ENCODE measurements at regions not wholly inside any gene's neighbourhood (a gene's known extent, or its start where the extent isn't known, plus 50 kb on each side); places are given as distances from the start of the nearest gene placed in this dataset.

DNA sequence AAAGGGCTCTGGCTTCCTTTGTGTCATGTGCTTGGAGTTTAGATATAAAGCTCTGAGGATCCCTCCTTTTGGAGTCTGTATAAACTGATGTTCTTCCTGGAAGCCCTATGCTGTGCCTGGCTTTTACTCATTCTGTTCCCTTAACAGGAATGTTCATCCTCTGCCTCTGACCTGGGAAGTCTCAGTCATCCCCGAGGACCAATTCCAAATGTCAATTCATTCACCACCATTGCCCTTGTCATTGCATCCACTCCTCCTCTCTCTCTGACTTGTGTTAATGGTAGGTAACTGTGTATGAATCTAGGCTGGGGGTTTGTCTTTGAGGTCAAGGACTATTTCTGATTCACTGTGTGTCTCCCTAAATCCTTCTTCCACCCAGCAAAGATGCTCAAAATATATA is 204.2 kb upstream of the CAMK1G start:
- intact Hi-C loops (cut with DNase I), result no loop called here
- Histone ChIP-seq H3K27ac (no peak overlapping the region), H3K4me3 (no peak overlapping the region), H3K4me1 (ENCODE audit: insufficient read depth) (no peaks in the 10 kb centered on the region), H3K27me3 (no peaks in the 10 kb centered on the region), H3K9me3 (no peaks in the 10 kb centered on the region), H3K36me3 (no peaks in the 10 kb centered on the region)
- DNase-seq, result no peak
- TF ChIP-seq EP300 (IDR thresholded peaks at IDR 0.05) (no peak), POLR2A (IDR thresholded peaks at IDR 0.05) (no peak)
- TF ChIP-seq, protein P1, sequence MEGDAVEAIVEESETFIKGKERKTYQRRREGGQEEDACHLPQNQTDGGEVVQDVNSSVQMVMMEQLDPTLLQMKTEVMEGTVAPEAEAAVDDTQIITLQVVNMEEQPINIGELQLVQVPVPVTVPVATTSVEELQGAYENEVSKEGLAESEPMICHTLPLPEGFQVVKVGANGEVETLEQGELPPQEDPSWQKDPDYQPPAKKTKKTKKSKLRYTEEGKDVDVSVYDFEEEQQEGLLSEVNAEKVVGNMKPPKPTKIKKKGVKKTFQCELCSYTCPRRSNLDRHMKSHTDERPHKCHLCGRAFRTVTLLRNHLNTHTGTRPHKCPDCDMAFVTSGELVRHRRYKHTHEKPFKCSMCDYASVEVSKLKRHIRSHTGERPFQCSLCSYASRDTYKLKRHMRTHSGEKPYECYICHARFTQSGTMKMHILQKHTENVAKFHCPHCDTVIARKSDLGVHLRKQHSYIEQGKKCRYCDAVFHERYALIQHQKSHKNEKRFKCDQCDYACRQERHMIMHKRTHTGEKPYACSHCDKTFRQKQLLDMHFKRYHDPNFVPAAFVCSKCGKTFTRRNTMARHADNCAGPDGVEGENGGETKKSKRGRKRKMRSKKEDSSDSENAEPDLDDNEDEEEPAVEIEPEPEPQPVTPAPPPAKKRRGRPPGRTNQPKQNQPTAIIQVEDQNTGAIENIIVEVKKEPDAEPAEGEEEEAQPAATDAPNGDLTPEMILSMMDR (IDR thresholded peaks at IDR 0.05), result no peak
- WGBS, 3 donors, result 62 to 77% (median 71%) methylated on average over 1 of the region's 1 CpG

DNA sequence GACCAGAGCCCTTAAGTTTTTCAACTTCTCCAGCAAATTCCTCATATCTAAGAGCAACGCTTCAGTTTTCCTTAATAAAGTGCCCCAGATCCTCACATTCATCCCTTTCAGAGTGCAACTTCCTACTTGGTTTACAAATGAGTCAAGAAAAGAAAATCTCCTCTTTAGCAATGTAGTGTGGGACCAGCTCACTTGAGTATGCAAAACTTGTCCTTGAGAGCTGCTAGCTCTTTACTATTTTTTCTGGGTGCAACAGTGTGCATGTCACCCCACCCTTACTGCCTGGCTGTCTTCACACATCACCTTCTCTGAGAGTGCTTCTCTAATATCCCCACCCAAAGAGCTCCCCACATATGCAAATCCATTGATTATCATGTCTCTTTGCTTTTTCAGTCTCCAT is 203.1 kb upstream of the CAMK1G start:
- Histone ChIP-seq H3K4me1 (ENCODE audit: insufficient read depth) (no peaks in the 10 kb centered on the region), H3K4me3 (no peak overlapping the region), H3K9me3 (no peaks in the 10 kb centered on the region), H3K27ac (no peak overlapping the region), H3K27me3 (no peaks in the 10 kb centered on the region), H3K36me3 (no peaks in the 10 kb centered on the region)
- no peak for TF ChIP-seq EP300 (IDR thresholded peaks at IDR 0.05)
- TF ChIP-seq POLR2A (IDR thresholded peaks at IDR 0.05), result no peak
- TF ChIP-seq, protein P1 (IDR thresholded peaks at IDR 0.05), result no peak
- intact Hi-C loops (cut with DNase I), result no loop called here
- WGBS, 3 donors, result 76 to 90% (median 79%) methylated on average over 1 of the region's 1 CpG
- no peak for DNase-seq

DNA sequence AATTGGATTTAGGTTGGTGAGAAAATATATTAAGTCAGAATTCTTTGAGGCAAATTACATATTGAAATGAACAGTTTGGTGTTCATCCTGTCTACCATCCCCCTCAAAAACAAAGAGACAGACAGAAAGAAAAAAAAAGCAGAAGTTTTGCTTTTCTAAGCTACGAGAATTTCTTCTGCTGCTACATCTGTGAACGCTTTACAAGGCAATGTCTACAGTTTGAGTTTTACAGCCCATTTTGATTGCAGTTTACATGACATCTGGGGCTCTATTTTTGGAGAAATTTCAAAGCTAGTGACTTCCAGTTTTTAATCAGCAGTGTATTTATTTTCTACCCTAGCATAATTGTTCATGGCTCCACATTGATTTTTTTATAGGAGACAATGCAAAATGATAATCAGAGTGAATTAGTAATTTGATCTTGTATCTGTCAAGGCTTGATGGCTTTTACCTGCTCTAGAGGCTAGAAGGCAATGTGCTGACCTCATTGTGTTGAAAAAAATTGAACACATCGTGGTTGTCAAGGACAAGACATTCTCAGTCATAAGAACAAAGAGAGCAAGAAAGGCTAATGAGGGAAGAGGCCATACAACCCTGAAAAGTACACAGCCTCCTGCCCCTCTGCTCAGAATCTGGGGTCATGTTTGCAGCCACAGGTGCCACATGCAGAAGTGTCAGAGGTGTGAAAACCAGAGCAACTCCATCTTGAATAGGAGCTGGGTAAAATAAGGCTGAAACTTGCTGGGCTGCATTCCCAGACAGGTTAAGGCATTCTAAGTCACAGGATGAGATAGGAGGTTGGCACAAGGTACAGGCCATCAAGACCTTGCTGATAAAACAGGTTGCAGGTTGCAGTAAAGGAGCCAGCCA is 201.0 kb upstream of the CAMK1G start:
- TF ChIP-seq, protein P1 (IDR thresholded peaks at IDR 0.05), result no peak
- TF ChIP-seq POLR2A (IDR thresholded peaks at IDR 0.05) (no peak), EP300 (IDR thresholded peaks at IDR 0.05) (no peak)
- Histone ChIP-seq H3K9me3 (no peaks in the 10 kb centered on the region), H3K4me1 (ENCODE audit: insufficient read depth) (no peaks in the 10 kb centered on the region), H3K27me3 (no peaks in the 10 kb centered on the region), H3K4me3 (no peak overlapping the region), H3K36me3 (no peaks in the 10 kb centered on the region), H3K27ac (no peak overlapping the region)
- intact Hi-C loops (cut with DNase I), result no loop called here
- DNase-seq, result no peak
- WGBS, 3 donors, result 22 to 39% (median 24%) methylated on average over 3 of the region's 3 CpGs

DNA sequence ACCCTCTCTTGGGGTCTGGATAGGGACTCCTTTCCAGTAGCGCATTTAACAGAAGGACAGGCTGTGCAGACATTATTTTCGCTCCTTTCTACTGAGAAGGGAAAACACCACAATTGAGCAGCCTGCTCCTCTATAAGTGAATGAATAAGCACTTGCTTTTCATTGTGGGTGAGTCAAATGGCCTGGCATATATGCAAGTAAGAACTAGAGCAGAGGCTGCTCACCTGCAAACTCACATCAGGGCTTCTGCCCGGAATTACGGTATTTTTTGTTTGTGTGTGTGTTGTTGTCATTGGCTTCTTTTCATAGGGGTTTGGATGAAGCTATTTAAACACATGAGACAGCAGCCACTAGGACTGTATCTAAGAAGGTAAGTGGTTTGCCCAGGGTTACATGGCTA is 200.1 kb upstream of the CAMK1G start:
- intact Hi-C loops (cut with DNase I), result no loop called here
- H3K9me3 ChIP-seq, result no peaks in the 10 kb centered on the region
- TF ChIP-seq POLR2A (IDR thresholded peaks at IDR 0.05), result no peak
- TF ChIP-seq EP300 (IDR thresholded peaks at IDR 0.05), result no peak
- TF ChIP-seq, protein P1 (IDR thresholded peaks at IDR 0.05), result no peak
- no peaks in the 10 kb centered on the region for H3K27me3 ChIP-seq
- no peak overlapping the region for H3K27ac ChIP-seq
- WGBS, 3 donors, result 82 to 91% (median 84%) methylated on average over 4 of the region's 4 CpGs
- DNase-seq, result no peak
- H3K36me3 ChIP-seq, result no peaks in the 10 kb centered on the region
- no peaks in the 10 kb centered on the region for H3K4me1 ChIP-seq (ENCODE audit: insufficient read depth)
- no peak overlapping the region for H3K4me3 ChIP-seq
